Activated T-cell treated with anti-CD3 and anti-CD28 coated beads, Interleukin-2, amount 50 U/mL, for 72 hours (primary cell): ENCODE measurements at regions not wholly inside any gene's neighbourhood (a gene's known extent, or its start where the extent isn't known, plus 50 kb on each side); places are given as distances from the start of the nearest gene placed in this dataset.
"Not testable (repeated sequence)": the region's sequence is repeated elsewhere in the genome, so short reads cannot be mapped to it uniquely, and the experiment has no call there.

Experiments
- ATAC-seq, 2 donors: fragments of 150-1000 bp; cut with Tn5 transposase; replicated peaks in 1 of 2; 2 replicates each; pipeline ENCODE4 v1.10.0; 2021; ENCODE audit warnings: moderate library complexity in 2 of 2, mild to moderate bottlenecking in 1 of 2
- DNase-seq, 2 donors: peaks; one replicate each; pipeline ENCODE4 v3.0.0; 2021 to 2022; ENCODE audit warnings: mixed read lengths in 1 of 2
- H3K27ac Mint-ChIP-seq: one replicate; pipeline ENCODE4 v1.8.0; 2022; ENCODE audit warnings: mild to moderate bottlenecking, moderate library complexity, mixed read lengths
- H3K27me3 Mint-ChIP-seq: one replicate; pipeline ENCODE4 v1.8.0; 2022; ENCODE audit warnings: low read depth, mixed read lengths
- H3K36me3 Mint-ChIP-seq, 2 donors: one replicate each; pipeline ENCODE4 v1.8.0; 2022; ENCODE audit warnings: mixed read lengths in 2 of 2, mild to moderate bottlenecking in 1 of 2; ENCODE audit not compliant: insufficient read depth in 2 of 2
- H3K4me1 Mint-ChIP-seq: one replicate; pipeline ENCODE4 v1.8.0; 2022; ENCODE audit warnings: low read depth, mixed read lengths
- H3K4me3 Mint-ChIP-seq, 2 donors: one replicate each; pipeline ENCODE4 v1.8.0; 2022; ENCODE audit warnings: mild to moderate bottlenecking in 2 of 2, mixed read lengths in 2 of 2, moderate library complexity in 2 of 2
- H3K9me3 Mint-ChIP-seq, 2 donors: one replicate each; pipeline ENCODE4 v1.8.0; 2022; ENCODE audit warnings: mixed read lengths in 2 of 2

DNA sequence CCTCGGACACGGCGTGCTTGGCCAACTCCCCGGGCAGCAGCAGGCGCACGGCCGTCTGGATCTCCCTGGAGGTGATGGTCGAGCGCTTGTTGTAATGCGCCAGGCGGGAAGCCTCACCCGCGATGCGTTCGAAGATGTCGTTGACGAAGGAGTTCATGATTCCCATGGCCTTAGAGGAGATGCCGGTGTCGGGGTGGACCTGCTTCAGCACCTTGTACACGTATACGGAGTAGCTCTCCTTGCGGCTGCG is 101.1 kb upstream of the PRSS16 start:
- DNase-seq, H3K9me3 Mint-ChIP-seq, H3K4me3 Mint-ChIP-seq, H3K36me3 Mint-ChIP-seq, H3K27ac Mint-ChIP-seq, H3K27me3 Mint-ChIP-seq, ATAC-seq: not testable (repeated sequence)
- peaks cover 41% of the 10 kb centered on the region for H3K4me1 Mint-ChIP-seq

DNA sequence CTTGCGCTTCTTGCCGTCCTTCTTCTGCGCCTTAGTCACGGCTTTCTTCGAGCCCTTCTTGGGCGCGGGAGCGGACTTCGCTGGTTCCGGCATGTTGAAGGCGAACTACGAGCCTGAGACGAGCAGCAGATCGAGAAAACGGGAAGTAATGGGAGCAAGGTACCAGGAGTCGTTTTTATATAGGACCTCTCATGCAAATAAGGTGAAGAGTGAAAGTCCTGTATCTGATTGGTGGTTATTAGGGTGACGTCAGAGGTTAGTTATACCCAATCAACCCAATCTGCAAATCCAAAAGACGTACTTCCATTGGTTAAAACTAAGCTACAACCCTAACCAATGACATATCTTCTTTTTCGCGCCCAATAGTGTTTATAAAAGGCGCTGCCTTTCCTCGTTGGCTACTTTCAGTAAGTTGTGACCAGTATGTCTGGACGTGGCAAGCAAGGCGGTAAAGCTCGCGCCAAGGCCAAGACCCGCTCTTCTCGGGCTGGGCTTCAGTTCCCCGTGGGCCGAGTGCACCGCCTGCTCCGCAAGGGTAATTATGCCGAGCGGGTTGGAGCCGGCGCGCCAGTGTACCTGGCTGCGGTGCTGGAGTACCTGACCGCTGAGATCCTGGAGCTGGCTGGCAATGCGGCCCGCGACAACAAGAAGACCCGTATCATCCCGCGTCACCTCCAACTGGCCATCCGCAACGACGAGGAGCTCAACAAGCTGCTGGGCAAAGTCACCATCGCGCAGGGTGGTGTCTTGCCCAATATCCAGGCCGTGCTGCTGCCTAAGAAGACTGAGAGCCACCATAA is 100.6 kb upstream of the PRSS16 start:
- peak; percentile 67 to 73 for ATAC-seq
- Mint-ChIP-seq H3K4me1 (peaks cover 36% of the 10 kb centered on the region), H3K9me3 (no peaks in the 10 kb centered on the region), H3K27me3 (no peaks in the 10 kb centered on the region), H3K36me3 (peaks cover 2% of the 10 kb centered on the region in 2 donors), H3K4me3 (no peak overlapping the region), H3K27ac (no peak overlapping the region)
- DNase-seq = peak; percentile 89 to 92

- DNase-seq (no peak), ATAC-seq (no peak)
- Mint-ChIP-seq H3K36me3 (peaks cover under 1 to 2% of the 10 kb centered on the region in 2 donors), H3K27me3 (no peaks in the 10 kb centered on the region), H3K4me3 (peak overlapping the region in 1 of 2 donors; percentile 51), H3K27ac (no peak overlapping the region), H3K4me1 (peaks cover 21% of the 10 kb centered on the region), H3K9me3 (no peaks in the 10 kb centered on the region)
These were observed 99.1 kb upstream of the PRSS16 start for GRCh38 chr6:27148404-27148795.

DNA sequence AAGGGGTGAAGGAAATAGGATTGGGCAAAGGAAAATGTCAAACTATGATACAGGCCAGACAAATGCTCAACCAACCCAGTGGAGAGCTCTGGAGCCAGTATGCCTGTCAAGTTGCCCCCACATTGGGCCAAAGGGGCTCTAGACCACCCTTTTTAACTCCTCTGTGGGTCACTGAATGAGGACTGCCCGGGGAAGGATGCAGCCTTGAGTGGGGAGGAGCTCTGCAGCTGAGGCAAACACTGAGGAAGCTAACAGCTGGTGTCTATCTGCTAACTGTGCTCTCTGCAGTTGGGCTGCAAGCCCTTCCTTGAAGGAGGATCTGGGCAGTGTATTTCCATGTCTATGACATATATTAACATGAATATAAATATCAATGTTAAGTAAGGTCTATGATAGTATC is 98.4 kb upstream of the PRSS16 start:
- H3K4me1 Mint-ChIP-seq = peaks cover 17% of the 10 kb centered on the region
- peaks cover 0 to 2% of the 10 kb centered on the region in 2 donors for H3K36me3 Mint-ChIP-seq
- ATAC-seq = no peak
- no peaks in the 10 kb centered on the region for H3K9me3 Mint-ChIP-seq
- DNase-seq = peak in 1 of 2 donors; percentile 21
- no peak overlapping the region for H3K27ac Mint-ChIP-seq
- H3K4me3 Mint-ChIP-seq = peak overlapping the region in 1 of 2 donors; percentile 51
- H3K27me3 Mint-ChIP-seq = no peaks in the 10 kb centered on the region

DNA sequence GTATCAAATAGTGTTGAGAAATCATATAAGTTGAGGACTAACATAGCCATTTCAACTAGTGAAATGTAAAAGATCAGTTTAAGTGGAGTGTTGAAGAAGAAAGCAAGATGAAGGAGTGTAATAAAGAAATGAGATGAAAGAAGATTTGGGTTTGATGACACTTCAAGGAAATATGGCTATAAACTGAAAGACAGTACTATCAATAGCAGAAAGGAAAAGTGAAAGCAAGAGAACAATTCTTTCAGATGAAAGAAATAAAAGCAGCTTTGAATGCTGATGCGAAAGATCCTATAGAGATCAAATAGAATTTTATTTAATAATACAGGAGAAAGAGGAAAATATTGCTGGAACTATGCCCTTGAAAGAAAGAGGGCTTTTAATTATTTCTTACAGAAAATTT is 92.8 kb upstream of the PRSS16 start:
- DNase-seq (no peak), ATAC-seq (no peak)
- Mint-ChIP-seq H3K27ac (peak overlapping the region; percentile 43), H3K36me3 (no peaks in the 10 kb centered on the region), H3K27me3 (no peaks in the 10 kb centered on the region), H3K4me1 (peaks cover 44% of the 10 kb centered on the region), H3K4me3 (peak overlapping the region; percentile 30 to 67), H3K9me3 (no peaks in the 10 kb centered on the region)

GRCh38 chr6:27156874-27157458 is 90.5 kb upstream of the PRSS16 start:
- H3K36me3 Mint-ChIP-seq = no peaks in the 10 kb centered on the region
- peak overlapping the region; percentile 99 for H3K27ac Mint-ChIP-seq
- H3K9me3 Mint-ChIP-seq = no peaks in the 10 kb centered on the region
- peak overlapping the region; percentile 83 to 94 for H3K4me3 Mint-ChIP-seq
- ATAC-seq = no peak
- no peaks in the 10 kb centered on the region for H3K27me3 Mint-ChIP-seq
- DNase-seq = no peak
- peaks cover 52% of the 10 kb centered on the region for H3K4me1 Mint-ChIP-seq

- ATAC-seq (peak; percentile 90), DNase-seq (peak; percentile 81 to 83)
- Mint-ChIP-seq H3K27me3 (no peaks in the 10 kb centered on the region), H3K4me1 (peaks cover 55% of the 10 kb centered on the region), H3K9me3 (no peaks in the 10 kb centered on the region), H3K36me3 (no peaks in the 10 kb centered on the region), H3K4me3 (peak overlapping the region; percentile 83 to 94), H3K27ac (peak overlapping the region; percentile 99)
These were observed 89.8 kb upstream of the PRSS16 start for GRCh38 chr6:27157459-27158315.

DNA sequence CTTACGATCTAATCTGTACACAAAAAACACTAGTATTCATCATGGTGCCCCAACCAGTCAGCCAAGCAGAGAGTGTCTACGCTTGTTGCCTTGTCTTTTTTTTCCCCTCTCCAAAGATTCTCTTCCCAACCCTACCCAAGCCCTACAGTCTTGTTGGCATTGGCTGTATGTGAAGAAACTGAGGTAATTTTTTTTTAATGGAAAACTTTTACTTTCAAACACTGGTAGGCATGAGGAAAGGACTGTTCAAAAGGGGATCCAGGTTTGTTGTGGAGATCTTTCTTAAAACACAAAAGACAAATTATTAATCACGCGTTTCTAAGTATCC is 89.2 kb upstream of the PRSS16 start:
- Mint-ChIP-seq H3K4me1 (peaks cover 55% of the 10 kb centered on the region), H3K4me3 (peak overlapping the region; percentile 83 to 94), H3K36me3 (no peaks in the 10 kb centered on the region), H3K27me3 (no peaks in the 10 kb centered on the region), H3K9me3 (no peaks in the 10 kb centered on the region), H3K27ac (peak overlapping the region; percentile 99)
- ATAC-seq (no peak), DNase-seq (no peak)

DNA sequence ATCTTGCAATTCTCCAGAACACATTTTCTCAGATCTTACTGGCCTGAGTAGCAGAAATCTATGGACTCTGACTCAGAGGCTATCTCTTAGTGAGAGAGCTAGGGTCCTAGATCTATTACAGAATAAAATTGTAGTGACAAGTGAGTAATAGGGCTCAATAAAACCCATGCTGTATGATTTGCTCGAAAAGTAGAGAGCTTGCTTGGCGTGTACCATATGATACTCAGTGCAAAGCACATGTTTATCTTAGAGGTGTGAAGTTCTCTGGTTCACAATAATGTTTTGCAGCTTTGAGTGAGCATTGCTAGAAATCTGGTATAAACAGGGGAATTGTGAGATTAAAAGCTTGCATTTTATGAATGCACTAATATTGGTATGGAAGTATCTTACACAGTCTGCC is 87.8 kb upstream of the PRSS16 start:
- Mint-ChIP-seq H3K4me3 (no peak overlapping the region), H3K9me3 (no peaks in the 10 kb centered on the region), H3K27ac (no peak overlapping the region), H3K4me1 (peaks cover 46% of the 10 kb centered on the region), H3K27me3 (no peaks in the 10 kb centered on the region), H3K36me3 (no peaks in the 10 kb centered on the region)
- no peak for DNase-seq
- no peak for ATAC-seq

- Mint-ChIP-seq H3K27ac (no peak overlapping the region), H3K9me3 (no peaks in the 10 kb centered on the region), H3K4me3 (peak overlapping the region; percentile 31 to 83), H3K4me1 (peaks cover 38% of the 10 kb centered on the region), H3K27me3 (no peaks in the 10 kb centered on the region), H3K36me3 (no peaks in the 10 kb centered on the region)
- ATAC-seq (no peak), DNase-seq (no peak)
These were observed 86.4 kb upstream of the PRSS16 start for GRCh38 chr6:27161115-27161514.

- H3K27me3 Mint-ChIP-seq = no peaks in the 10 kb centered on the region
- peak overlapping the region; percentile 31 to 83 for H3K4me3 Mint-ChIP-seq
- no peaks in the 10 kb centered on the region for H3K9me3 Mint-ChIP-seq
- H3K27ac Mint-ChIP-seq = peak overlapping the region; percentile 94
- DNase-seq (no peak), ATAC-seq (no peak)
- no peaks in the 10 kb centered on the region for H3K36me3 Mint-ChIP-seq
- peaks cover 33% of the 10 kb centered on the region for H3K4me1 Mint-ChIP-seq
These were observed 85.9 kb upstream of the PRSS16 start for GRCh38 chr6:27161603-27161945.

- DNase-seq = peak; percentile 38 to 49
These were observed 85.4 kb upstream of the PRSS16 start for GRCh38 chr6:27161946-27162603.

GRCh38 chr6:27163834-27164233 is 83.7 kb upstream of the PRSS16 start:
- Mint-ChIP-seq H3K36me3 (no peaks in the 10 kb centered on the region), H3K27me3 (no peaks in the 10 kb centered on the region), H3K4me1 (peaks cover 11% of the 10 kb centered on the region), H3K9me3 (no peaks in the 10 kb centered on the region), H3K27ac (no peak overlapping the region), H3K4me3 (no peak overlapping the region)
- ATAC-seq (no peak), DNase-seq (no peak)

More at GRCh38 chr6:27161946-27162603, 85.4 kb upstream of the PRSS16 start:
- ATAC-seq = peak; percentile 11 to 26
- Mint-ChIP-seq H3K36me3 (no peaks in the 10 kb centered on the region), H3K9me3 (no peaks in the 10 kb centered on the region), H3K4me1 (peaks cover 28% of the 10 kb centered on the region), H3K27ac (peak overlapping the region; percentile 94), H3K27me3 (no peaks in the 10 kb centered on the region), H3K4me3 (peak overlapping the region; percentile 31 to 83)
